IMR-90 (cell line): ENCODE measurements at regions not wholly inside any gene's neighbourhood (a gene's known extent, or its start where the extent isn't known, plus 50 kb on each side); places are given as distances from the start of the nearest gene placed in this dataset.

Experiments used
- BHLHE40 ChIP-seq: fragments of 150-350 bp; IDR thresholded peaks from 2 replicates; pipeline ENCODE4 v1.6.1; 2016; ENCODE audit warnings: mild to moderate bottlenecking, low read depth, low read length
- CEBPB ChIP-seq: IDR thresholded peaks from 2 replicates; pipeline ENCODE4 v1.6.1; 2012; ENCODE audit warnings: low read depth, low read length, improper control_type of control experiment
- CHD1 ChIP-seq: IDR thresholded peaks from 2 replicates; pipeline ENCODE4 v1.6.1; 2012; ENCODE audit warnings: low read depth, low read length, improper control_type of control experiment
- FOS ChIP-seq: fragments of 150-350 bp; IDR thresholded peaks from 2 replicates; pipeline ENCODE4 v1.6.1; 2016; ENCODE audit warnings: low read depth, low read length
- MAZ ChIP-seq: IDR thresholded peaks from 2 replicates; pipeline ENCODE4 v1.6.1; 2012; ENCODE audit warnings: low read depth, mild to moderate bottlenecking, low read length, improper control_type of control experiment, moderate library complexity, borderline replicate concordance
- MXI1 ChIP-seq: IDR thresholded peaks from 2 replicates; pipeline ENCODE4 v1.6.1; 2012; ENCODE audit warnings: low read depth, mild to moderate bottlenecking, low read length, moderate library complexity, borderline replicate concordance
- POLR2A ChIP-seq: IDR thresholded peaks from 2 replicates; pipeline ENCODE4 v1.6.1; 2012; ENCODE audit warnings: mild to moderate bottlenecking, low read depth, low read length
- RAD21 ChIP-seq: IDR thresholded peaks from 2 replicates; pipeline ENCODE4 v1.6.1; 2012; ENCODE audit warnings: low read length, improper control_type of control experiment
- RCOR1 ChIP-seq: IDR thresholded peaks from 2 replicates; pipeline ENCODE4 v1.6.1; 2012; ENCODE audit warnings: mild to moderate bottlenecking, low read length, improper control_type of control experiment; ENCODE audit not compliant: insufficient replicate concordance
- RFX5 ChIP-seq: IDR thresholded peaks from 2 replicates; pipeline ENCODE4 v1.8.0; 2012; ENCODE audit warnings: low read depth, mild to moderate bottlenecking, low read length, moderate library complexity
- SMC3 ChIP-seq: fragments of 150-350 bp; IDR thresholded peaks from 2 replicates; pipeline ENCODE4 v1.6.1; 2016; ENCODE audit warnings: low read depth, mild to moderate bottlenecking, antibody characterized with exemption, low read length, moderate library complexity
- TF ChIP-seq, protein P1 (sequence below): conservative IDR thresholded peaks from 2 replicates; pipeline ENCODE4 v1.5.1; 2012; ENCODE audit warnings: mild to moderate bottlenecking, low read depth, low read length, improper control_type of control experiment
- TF ChIP-seq, protein P2 (sequence below): fragments of 150-350 bp; IDR thresholded peaks from 2 replicates; pipeline ENCODE4 v1.6.1; 2017; ENCODE audit warnings: mild to moderate bottlenecking, antibody characterized with exemption, low read length, low read depth

DNA sequence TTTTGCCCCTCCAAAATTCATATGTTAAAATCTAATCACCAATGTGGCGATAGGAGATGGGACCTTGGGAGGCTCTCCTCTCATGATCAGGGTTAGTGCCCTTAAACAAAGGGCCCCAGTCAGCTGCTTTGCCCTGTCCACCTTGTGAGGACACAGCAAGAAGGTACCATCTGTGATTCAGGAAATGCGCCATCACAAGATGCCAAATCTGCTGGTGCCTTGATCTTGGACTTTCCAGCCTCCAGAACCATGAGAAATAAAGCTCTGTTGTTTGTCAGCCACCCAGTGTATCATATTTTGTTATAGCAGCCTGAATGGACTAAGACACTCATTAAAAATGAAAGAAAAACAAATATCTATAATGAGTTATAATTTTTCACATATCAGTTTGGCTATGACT lies 63.0 kb upstream of the NKD1 start:
- TF ChIP-seq, protein P1, sequence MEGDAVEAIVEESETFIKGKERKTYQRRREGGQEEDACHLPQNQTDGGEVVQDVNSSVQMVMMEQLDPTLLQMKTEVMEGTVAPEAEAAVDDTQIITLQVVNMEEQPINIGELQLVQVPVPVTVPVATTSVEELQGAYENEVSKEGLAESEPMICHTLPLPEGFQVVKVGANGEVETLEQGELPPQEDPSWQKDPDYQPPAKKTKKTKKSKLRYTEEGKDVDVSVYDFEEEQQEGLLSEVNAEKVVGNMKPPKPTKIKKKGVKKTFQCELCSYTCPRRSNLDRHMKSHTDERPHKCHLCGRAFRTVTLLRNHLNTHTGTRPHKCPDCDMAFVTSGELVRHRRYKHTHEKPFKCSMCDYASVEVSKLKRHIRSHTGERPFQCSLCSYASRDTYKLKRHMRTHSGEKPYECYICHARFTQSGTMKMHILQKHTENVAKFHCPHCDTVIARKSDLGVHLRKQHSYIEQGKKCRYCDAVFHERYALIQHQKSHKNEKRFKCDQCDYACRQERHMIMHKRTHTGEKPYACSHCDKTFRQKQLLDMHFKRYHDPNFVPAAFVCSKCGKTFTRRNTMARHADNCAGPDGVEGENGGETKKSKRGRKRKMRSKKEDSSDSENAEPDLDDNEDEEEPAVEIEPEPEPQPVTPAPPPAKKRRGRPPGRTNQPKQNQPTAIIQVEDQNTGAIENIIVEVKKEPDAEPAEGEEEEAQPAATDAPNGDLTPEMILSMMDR, result no peak
- TF ChIP-seq BHLHE40, result no peak
- TF ChIP-seq RAD21, result no peak
- no peak for TF ChIP-seq POLR2A
- no peak for TF ChIP-seq CEBPB
- no peak for TF ChIP-seq RCOR1
- no peak for TF ChIP-seq MXI1
- no peak for TF ChIP-seq SMC3
- TF ChIP-seq, protein P2, sequence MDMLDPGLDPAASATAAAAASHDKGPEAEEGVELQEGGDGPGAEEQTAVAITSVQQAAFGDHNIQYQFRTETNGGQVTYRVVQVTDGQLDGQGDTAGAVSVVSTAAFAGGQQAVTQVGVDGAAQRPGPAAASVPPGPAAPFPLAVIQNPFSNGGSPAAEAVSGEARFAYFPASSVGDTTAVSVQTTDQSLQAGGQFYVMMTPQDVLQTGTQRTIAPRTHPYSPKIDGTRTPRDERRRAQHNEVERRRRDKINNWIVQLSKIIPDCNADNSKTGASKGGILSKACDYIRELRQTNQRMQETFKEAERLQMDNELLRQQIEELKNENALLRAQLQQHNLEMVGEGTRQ, result no peak
- no peak for TF ChIP-seq RFX5
- no peak for TF ChIP-seq CHD1
- TF ChIP-seq FOS, result no peak
- no peak for TF ChIP-seq MAZ
